GM12892 (cell line): ENCODE measurements at regions not wholly inside any gene's neighbourhood (a gene's known extent, or its start where the extent isn't known, plus 50 kb on each side); places are given as distances from the start of the nearest gene placed in this dataset.

Experiments
- POLR2A ChIP-seq: IDR thresholded peaks from 2 replicates; pipeline ENCODE4 v1.6.1; 2011; ENCODE audit warnings: low read depth, low read length, control low read depth
- TAF1 ChIP-seq: IDR thresholded peaks from 2 replicates; pipeline ENCODE4 v1.6.1; 2011; ENCODE audit warnings: low read depth, mild to moderate bottlenecking, control low read depth, low read length, borderline replicate concordance

DNA sequence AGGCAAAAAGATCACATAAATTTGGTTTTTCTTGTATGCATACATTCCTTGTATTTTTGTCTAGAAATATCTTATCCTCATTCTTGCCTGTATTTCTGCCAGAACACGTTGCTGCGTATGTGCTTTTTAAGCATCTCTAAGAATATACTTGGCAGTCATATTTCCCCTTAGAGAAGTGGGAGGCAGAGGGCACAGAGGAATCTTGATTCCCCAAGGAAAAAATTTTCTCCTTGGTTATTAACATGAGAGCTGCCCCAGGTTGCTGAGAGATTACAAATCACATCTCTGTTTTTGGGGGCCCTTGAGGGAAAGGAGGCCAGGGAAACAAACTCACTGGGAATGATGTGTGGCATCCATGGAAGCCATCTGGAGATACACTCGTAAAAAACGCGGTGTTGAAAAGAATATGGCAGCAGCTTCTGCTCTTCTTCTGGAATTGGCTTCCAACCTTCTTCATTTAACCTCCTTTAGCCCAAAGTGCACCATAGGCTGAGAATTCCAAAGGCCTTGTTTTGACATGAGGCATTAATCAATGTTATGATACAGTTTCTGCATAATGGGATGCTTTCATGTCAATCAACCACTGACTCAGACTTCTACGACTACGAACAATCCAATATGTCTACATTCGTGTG, 684.3 kb upstream of the SORCS1 start:
- no peak for TF ChIP-seq TAF1
- TF ChIP-seq POLR2A, result no peak
